ENCODE measurements at regions not wholly inside any gene's neighbourhood (a gene's known extent, or its start where the extent isn't known, plus 50 kb on each side); places are given as distances from the start of the nearest gene placed in this dataset.

- TF ChIP-seq SPI1 (IDR thresholded peaks at IDR 0.05; ENCODE audit: borderline replicate concordance, low read depth, low read length) (no peak), POLR2A (conservative IDR thresholded peaks at IDR 0.05) (no peak), EZH2 (IDR thresholded peaks at IDR 0.05; ENCODE audit: borderline replicate concordance, low read depth, low read length) (no peak), CTCF (IDR thresholded peaks at IDR 0.05 in 2 of 3, conservative IDR thresholded peaks at IDR 0.05 in 1 of 3; ENCODE audit: insufficient read depth in 2 of 3, low read depth in 1 of 3, low read length in 3 of 3) (no peak), ZNF77 (CRISPR knock-in tag; IDR thresholded peaks at IDR 0.05) (no peak), ZNF586 (CRISPR knock-in tag; conservative IDR thresholded peaks at IDR 0.05) (no peak), MTA2 (IDR thresholded peaks at IDR 0.05; ENCODE audit: low read depth) (no peak), POLR2AphosphoS5 (IDR thresholded peaks at IDR 0.05; ENCODE audit: control insufficient read depth, insufficient read depth, low read depth, low read length) (no peak), CREB1 (IDR thresholded peaks at IDR 0.05) (no peak), CREB1 (CRISPR knock-in tag; IDR thresholded peaks at IDR 0.05) (no peak)
- TF ChIP-seq, protein P1, sequence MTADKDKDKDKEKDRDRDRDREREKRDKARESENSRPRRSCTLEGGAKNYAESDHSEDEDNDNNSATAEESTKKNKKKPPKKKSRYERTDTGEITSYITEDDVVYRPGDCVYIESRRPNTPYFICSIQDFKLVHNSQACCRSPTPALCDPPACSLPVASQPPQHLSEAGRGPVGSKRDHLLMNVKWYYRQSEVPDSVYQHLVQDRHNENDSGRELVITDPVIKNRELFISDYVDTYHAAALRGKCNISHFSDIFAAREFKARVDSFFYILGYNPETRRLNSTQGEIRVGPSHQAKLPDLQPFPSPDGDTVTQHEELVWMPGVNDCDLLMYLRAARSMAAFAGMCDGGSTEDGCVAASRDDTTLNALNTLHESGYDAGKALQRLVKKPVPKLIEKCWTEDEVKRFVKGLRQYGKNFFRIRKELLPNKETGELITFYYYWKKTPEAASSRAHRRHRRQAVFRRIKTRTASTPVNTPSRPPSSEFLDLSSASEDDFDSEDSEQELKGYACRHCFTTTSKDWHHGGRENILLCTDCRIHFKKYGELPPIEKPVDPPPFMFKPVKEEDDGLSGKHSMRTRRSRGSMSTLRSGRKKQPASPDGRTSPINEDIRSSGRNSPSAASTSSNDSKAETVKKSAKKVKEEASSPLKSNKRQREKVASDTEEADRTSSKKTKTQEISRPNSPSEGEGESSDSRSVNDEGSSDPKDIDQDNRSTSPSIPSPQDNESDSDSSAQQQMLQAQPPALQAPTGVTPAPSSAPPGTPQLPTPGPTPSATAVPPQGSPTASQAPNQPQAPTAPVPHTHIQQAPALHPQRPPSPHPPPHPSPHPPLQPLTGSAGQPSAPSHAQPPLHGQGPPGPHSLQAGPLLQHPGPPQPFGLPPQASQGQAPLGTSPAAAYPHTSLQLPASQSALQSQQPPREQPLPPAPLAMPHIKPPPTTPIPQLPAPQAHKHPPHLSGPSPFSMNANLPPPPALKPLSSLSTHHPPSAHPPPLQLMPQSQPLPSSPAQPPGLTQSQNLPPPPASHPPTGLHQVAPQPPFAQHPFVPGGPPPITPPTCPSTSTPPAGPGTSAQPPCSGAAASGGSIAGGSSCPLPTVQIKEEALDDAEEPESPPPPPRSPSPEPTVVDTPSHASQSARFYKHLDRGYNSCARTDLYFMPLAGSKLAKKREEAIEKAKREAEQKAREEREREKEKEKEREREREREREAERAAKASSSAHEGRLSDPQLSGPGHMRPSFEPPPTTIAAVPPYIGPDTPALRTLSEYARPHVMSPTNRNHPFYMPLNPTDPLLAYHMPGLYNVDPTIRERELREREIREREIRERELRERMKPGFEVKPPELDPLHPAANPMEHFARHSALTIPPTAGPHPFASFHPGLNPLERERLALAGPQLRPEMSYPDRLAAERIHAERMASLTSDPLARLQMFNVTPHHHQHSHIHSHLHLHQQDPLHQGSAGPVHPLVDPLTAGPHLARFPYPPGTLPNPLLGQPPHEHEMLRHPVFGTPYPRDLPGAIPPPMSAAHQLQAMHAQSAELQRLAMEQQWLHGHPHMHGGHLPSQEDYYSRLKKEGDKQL (CRISPR knock-in tag; IDR thresholded peaks at IDR 0.05; ENCODE audit: borderline replicate concordance) = no peak
Measured at GRCh38 chr2:133624551-133624950, 56.3 kb upstream of the NCKAP5 start.
